IMR-90 (cell line): ENCODE measurements at regions not wholly inside any gene's neighbourhood (a gene's known extent, or its start where the extent isn't known, plus 50 kb on each side); places are given as distances from the start of the nearest gene placed in this dataset.

ENCODE experiments used
- BHLHE40 ChIP-seq: fragments of 150-350 bp; IDR thresholded peaks from 2 replicates; pipeline ENCODE4 v1.6.1; 2016; ENCODE audit warnings: mild to moderate bottlenecking, low read depth, low read length
- CTCF ChIP-seq: conservative IDR thresholded peaks from 2 replicates; pipeline ENCODE4 v1.5.1; 2012; ENCODE audit warnings: mild to moderate bottlenecking, low read depth, low read length, improper control_type of control experiment
- MXI1 ChIP-seq: IDR thresholded peaks from 2 replicates; pipeline ENCODE4 v1.6.1; 2012; ENCODE audit warnings: low read depth, mild to moderate bottlenecking, low read length, moderate library complexity, borderline replicate concordance
- POLR2A ChIP-seq: IDR thresholded peaks from 2 replicates; pipeline ENCODE4 v1.6.1; 2012; ENCODE audit warnings: mild to moderate bottlenecking, low read depth, low read length
- RCOR1 ChIP-seq: IDR thresholded peaks from 2 replicates; pipeline ENCODE4 v1.6.1; 2012; ENCODE audit warnings: mild to moderate bottlenecking, low read length, improper control_type of control experiment; ENCODE audit not compliant: insufficient replicate concordance

- no peak for TF ChIP-seq CTCF
- no peak for TF ChIP-seq POLR2A
- no peak for TF ChIP-seq MXI1
- no peak for TF ChIP-seq BHLHE40
- no peak for TF ChIP-seq RCOR1
Observed at GRCh38 chr10:54961040-54961439, 160.0 kb upstream of the PCDH15 start.
